ENCODE measurements at regions not wholly inside any gene's neighbourhood (a gene's known extent, or its start where the extent isn't known, plus 50 kb on each side); places are given as distances from the start of the nearest gene placed in this dataset.

DNA sequence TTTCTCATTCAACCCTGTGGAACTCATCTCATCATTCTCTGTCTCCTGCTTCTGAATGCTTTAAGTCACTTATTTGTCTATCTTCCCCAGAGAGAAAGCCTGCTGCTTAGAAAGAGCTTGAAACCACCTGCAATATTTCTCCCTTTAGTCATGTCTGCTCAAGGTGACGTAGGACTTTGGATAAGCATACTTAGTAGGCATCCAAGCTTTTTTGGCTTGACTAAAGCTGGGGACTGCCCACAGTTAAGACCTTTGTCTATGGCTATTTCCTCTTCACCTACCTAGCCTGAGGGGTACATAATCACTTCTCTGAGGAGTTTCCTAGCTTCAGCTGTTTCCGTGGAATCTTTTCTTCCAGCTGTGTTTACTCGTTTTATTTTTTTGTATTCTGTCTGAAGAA is 665.8 kb upstream of the CAMK1G start:
- TF ChIP-seq EZH2phosphoT487 (IDR thresholded peaks at IDR 0.05; ENCODE audit: insufficient read depth, low read depth) (no peak), EZH2 (IDR thresholded peaks at IDR 0.05; ENCODE audit: insufficient read depth, poor library complexity, severe bottlenecking) (no peak)
